GM12873 (cell line): ENCODE measurements at regions not wholly inside any gene's neighbourhood (a gene's known extent, or its start where the extent isn't known, plus 50 kb on each side); places are given as distances from the start of the nearest gene placed in this dataset.

Experiments used
- CTCF ChIP-seq: IDR thresholded peaks from 2 replicates; pipeline ENCODE4 v1.5.1; 2012; ENCODE audit warnings: low read depth, mild to moderate bottlenecking, moderate library complexity, low read length, control low read depth; ENCODE audit not compliant: insufficient read depth; ENCODE audit errors: missing control alignments

GRCh38 chr10:2759233-2759632 lies 308.1 kb upstream of the PFKP start:
- TF ChIP-seq CTCF: no peak

GRCh38 chr10:2754943-2755342 lies 312.4 kb upstream of the PFKP start:
- no peak for TF ChIP-seq CTCF

GRCh38 chr10:2748287-2748686 lies 319.1 kb upstream of the PFKP start:
- TF ChIP-seq CTCF: no peak

GRCh38 chr10:2746638-2747037 lies 320.7 kb upstream of the PFKP start:
- TF ChIP-seq CTCF: no peak

GRCh38 chr10:2745666-2746065 lies 321.7 kb upstream of the PFKP start:
- TF ChIP-seq CTCF: no peak

GRCh38 chr10:2744547-2745200 lies 322.7 kb upstream of the PFKP start:
- TF ChIP-seq CTCF: no peak

- no peak for TF ChIP-seq CTCF
These were observed 332.7 kb upstream of the PFKP start for GRCh38 chr10:2734603-2735002.
